Heart left ventricle (tissue), 16 donors: ENCODE measurements at regions not wholly inside any gene's neighbourhood (a gene's known extent, or its start where the extent isn't known, plus 50 kb on each side); places are given as distances from the start of the nearest gene placed in this dataset.

ENCODE experiments used
- ATAC-seq, 4 donors: fragments of 200-7000 bp; cut with Tn5 transposase; one replicate each; pipeline ENCODE4 v1.9.1; 2020 to 2022; ENCODE audit warnings: moderate library complexity in 4 of 4, mild to moderate bottlenecking in 3 of 4, moderate number of reproducible peaks in 1 of 4
- DNase-seq, 5 donors: peaks; one replicate each; pipeline ENCODE4 v3.0.0-alpha.2; 2020
- H3K27ac ChIP-seq, 12 donors: fragments of 200-600 bp; sonication (generic) in 4 of 12; one replicate each; pipeline versions ENCODE4 v1.5.0 to v1.8.0; 2016 to 2022; ENCODE audit warnings: mild to moderate bottlenecking in 2 of 12
- H3K27me3 ChIP-seq, 9 donors: fragments of 200-600 bp; sonication (generic) in 2 of 9; one replicate each; pipeline versions ENCODE4 v1.5.1 to v1.8.0; 2016 to 2022; ENCODE audit warnings: mild to moderate bottlenecking in 3 of 9
- H3K36me3 ChIP-seq, 9 donors: fragments of 200-600 bp; sonication (generic) in 2 of 9; one replicate each; pipeline versions ENCODE4 v1.5.0 to v1.8.0; 2018 to 2022; ENCODE audit warnings: mild to moderate bottlenecking in 2 of 9
- H3K4me1 ChIP-seq, 12 donors: fragments of 200-600 bp; sonication (generic) in 4 of 12; one replicate each; pipeline versions ENCODE4 v1.5.0 to v1.8.0; 2016 to 2022; ENCODE audit warnings: mild to moderate bottlenecking in 3 of 12
- H3K4me3 ChIP-seq, 12 donors: fragments of 200-600 bp; sonication (generic) in 4 of 12; one replicate each; pipeline versions ENCODE4 v1.5.0 to v1.8.0; 2017 to 2022; ENCODE audit warnings: mild to moderate bottlenecking in 9 of 12, moderate library complexity in 4 of 12
- H3K9me3 ChIP-seq, 12 donors: fragments of 200-600 bp; sonication (generic) in 4 of 12; one replicate each; pipeline versions ENCODE4 v1.5.0 to v1.8.0; 2016 to 2022; ENCODE audit warnings: mild to moderate bottlenecking in 1 of 12
- POLR2A ChIP-seq, 2 donors: fragments of 450-650 bp; IDR thresholded peaks; one replicate each; pipeline ENCODE4 v1.6.1; 2017; ENCODE audit warnings: antibody characterized with exemption in 2 of 2, mild to moderate bottlenecking in 2 of 2, moderate library complexity in 2 of 2
- WGBS, 4 donors: extraction: QIAGEN DNeasy Blood & Tissue Kit in 2 of 4; methylation state at CpG; one replicate each; pipeline versions ENCODE4 v1.1.5 to v1.1.7; 2013 to 2018; 5-methylcytosine and 5-hydroxymethylcytosine counted together
- intact Hi-C, 10 donors: fragments of 100-400 bp; cut with DNase I; formaldehyde crosslinking; loops; one replicate each; pipeline versions ENCODE4 v1.11.1 to v1.14.2; 2022
- TF ChIP-seq, protein P1 (sequence below), 12 donors: fragments of 200-600 bp; sonication (generic) in 4 of 12; IDR thresholded peaks; one replicate each; pipeline versions ENCODE4 v1.5.0 to v1.8.0; 2018 to 2022; ENCODE audit warnings: antibody characterized with exemption in 12 of 12, mild to moderate bottlenecking in 5 of 12
- donor health status: ischemic (EF 13 %, LVEDD 7.1; RV severe dilation, severe dysfunction).
- donor health status: healthy with polysubstance abuse.
- donor health status: DM: no; HTN: yes; CAD: no.
- donor health status: DM: no; HTN: no; CAD: no.
- donor health status: ischemic (EF 25% LVEDD 6.9; RV normal size, moderate dysfunction).
- donor health status: ischemic (EF 25% LVEDD 5.7; RV mildly dilated, moderate dysfunction).
- donor health status: healthy.
- donor health status: DM: yes; HTN: yes; CAD: no.
- donor health status: ischemic (EF 35%, LVEDD 5.7; RV mildly dilated, moderate dysfunction).
- donor health status: nonischemic (EF 11% LVEDD 7.7; RV severe dilation, severe dysfunction).
- donor health status: DM: yes; HTN: yes; CAD: no.
- donor health status: PGD.
- donor health status: ischemic (EF 29% LVEDD 5.4; RV normal size, mild dysfunction).
- donor health status: nonischemic (EF 23%, LVEDD 6.1; RV moderate dilation, normal function).

DNA sequence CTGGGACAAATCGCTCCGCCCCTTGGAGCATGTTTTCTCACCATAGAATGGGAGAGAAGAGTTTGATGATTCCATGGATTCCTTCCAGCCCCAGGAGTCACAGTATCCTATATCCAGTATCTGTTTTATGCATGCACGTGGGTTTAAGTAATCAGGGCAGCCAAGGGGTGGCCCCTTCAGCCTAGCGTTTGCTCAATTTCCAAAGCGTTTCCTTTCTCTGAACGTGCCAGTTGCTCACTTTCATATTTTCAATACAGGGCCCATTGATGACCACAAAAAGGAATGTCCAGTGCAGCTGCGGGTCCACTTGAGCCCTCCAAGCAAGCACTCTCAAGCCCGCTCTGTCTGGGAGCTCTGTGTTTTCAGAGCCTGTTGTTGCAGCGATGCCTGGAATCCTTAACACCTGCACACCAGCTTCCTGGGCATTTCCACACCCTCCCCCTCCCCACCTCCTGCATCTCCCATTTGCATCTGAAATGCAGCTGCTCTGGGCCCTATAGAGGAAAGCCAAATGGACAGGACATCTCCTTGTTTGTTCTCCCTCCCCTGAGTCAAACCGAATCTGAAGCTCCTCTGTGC is 164.3 kb upstream of the LPP start:
- DNase-seq (no peak), ATAC-seq (no peak)
- peaks cover 0 to 24% (median 4%) of the 10 kb centered on the region in 12 donors for H3K4me1 ChIP-seq
- H3K36me3 ChIP-seq = no peaks in the 10 kb centered on the region
- H3K4me3 ChIP-seq = no peak overlapping the region
- no peak for TF ChIP-seq POLR2A (IDR thresholded peaks at IDR 0.05)
- TF ChIP-seq, protein P1, sequence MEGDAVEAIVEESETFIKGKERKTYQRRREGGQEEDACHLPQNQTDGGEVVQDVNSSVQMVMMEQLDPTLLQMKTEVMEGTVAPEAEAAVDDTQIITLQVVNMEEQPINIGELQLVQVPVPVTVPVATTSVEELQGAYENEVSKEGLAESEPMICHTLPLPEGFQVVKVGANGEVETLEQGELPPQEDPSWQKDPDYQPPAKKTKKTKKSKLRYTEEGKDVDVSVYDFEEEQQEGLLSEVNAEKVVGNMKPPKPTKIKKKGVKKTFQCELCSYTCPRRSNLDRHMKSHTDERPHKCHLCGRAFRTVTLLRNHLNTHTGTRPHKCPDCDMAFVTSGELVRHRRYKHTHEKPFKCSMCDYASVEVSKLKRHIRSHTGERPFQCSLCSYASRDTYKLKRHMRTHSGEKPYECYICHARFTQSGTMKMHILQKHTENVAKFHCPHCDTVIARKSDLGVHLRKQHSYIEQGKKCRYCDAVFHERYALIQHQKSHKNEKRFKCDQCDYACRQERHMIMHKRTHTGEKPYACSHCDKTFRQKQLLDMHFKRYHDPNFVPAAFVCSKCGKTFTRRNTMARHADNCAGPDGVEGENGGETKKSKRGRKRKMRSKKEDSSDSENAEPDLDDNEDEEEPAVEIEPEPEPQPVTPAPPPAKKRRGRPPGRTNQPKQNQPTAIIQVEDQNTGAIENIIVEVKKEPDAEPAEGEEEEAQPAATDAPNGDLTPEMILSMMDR (IDR thresholded peaks at IDR 0.05) = no peak
- WGBS, 4 donors = 51 to 57% (median 56%) methylated on average over 10 of the region's 10 CpGs
- no peak overlapping the region for H3K27ac ChIP-seq
- no peaks in the 10 kb centered on the region for H3K27me3 ChIP-seq
- no peaks in the 10 kb centered on the region for H3K9me3 ChIP-seq
- intact Hi-C loops = loop anchor here in 1 of 10 donors (5.0 kb wide), 1 partner anchor 43 kb away; no protein-coding TSS in a partner anchor

DNA sequence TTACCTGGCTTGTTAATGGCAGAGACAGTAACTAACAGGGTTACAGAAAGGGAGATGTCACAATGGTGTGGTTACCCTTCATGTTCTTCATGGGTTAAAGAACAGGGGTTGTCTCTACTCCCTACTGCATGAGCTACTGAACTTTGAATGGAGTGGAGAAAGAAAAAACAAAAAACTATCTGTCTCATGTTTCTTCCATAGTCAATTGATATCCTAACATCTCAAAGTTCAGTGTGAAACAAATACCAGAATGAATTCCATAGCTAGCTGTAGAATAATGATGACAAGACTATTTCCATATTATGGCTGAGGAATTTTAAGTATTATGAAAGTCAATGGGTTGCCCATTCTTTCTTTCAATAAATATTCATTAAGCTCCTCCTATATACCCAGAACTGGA is 161.3 kb upstream of the LPP start:
- Histone ChIP-seq H3K9me3 (no peaks in the 10 kb centered on the region), H3K27me3 (no peaks in the 10 kb centered on the region), H3K4me1 (peaks cover 0 to 3% (median 0%) of the 10 kb centered on the region in 12 donors), H3K4me3 (no peak overlapping the region), H3K36me3 (no peaks in the 10 kb centered on the region), H3K27ac (no peak overlapping the region)
- TF ChIP-seq POLR2A (IDR thresholded peaks at IDR 0.05) = no peak
- TF ChIP-seq, protein P1 (IDR thresholded peaks at IDR 0.05) = no peak
- DNase-seq = no peak
- intact Hi-C loops = no loop called here
- no peak for ATAC-seq

DNA sequence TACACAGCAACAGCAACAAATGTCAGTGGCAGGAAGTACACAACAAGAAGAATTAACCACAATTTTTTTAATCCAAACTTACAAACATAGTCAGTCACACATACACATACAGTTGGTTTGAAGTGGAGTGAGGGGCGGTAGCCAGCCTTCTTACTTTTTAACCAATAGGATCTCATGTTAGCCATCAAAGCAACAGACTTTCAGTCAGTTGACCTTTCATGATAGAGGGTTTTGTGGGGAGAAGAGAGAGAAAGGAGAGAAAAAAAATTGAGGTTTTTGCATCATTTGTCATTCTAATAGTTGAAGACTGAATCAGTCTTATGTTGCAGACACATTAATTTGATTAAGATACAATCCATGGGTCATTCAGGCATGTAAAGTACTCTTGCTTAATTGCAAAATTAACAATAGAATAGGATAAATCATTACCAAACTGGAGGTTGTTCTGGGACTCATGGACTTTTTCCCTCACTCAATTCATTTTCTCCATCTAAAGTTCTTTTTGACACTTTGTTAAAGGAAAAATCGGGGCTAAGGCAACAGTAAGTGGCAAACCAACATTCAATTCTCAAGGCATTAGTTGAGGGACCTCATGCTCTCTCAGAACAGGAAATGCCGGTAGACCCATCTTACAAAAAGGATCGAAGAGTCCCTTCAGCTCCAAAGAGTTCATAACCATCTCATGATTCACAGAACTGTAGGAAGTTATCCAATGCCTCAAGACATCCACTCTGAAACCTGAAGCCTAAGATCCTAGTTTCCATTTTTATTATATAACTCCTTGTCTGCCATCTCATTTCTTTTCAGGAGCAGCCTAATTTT is 159.5 kb upstream of the LPP start:
- Histone ChIP-seq H3K9me3 (no peaks in the 10 kb centered on the region), H3K27ac (peak overlapping the region in 1 of 12 donors; percentile 15), H3K4me3 (no peak overlapping the region), H3K36me3 (no peaks in the 10 kb centered on the region), H3K4me1 (peaks cover 0 to 3% (median 0%) of the 10 kb centered on the region in 12 donors), H3K27me3 (no peaks in the 10 kb centered on the region)
- no peak for DNase-seq
- intact Hi-C loops = no loop called here
- no peak for ATAC-seq
- 83 to 94% (median 91%) methylated on average over 4 of the region's 4 CpGs for WGBS, 4 donors
- TF ChIP-seq POLR2A (IDR thresholded peaks at IDR 0.05) = no peak
- TF ChIP-seq, protein P1 (IDR thresholded peaks at IDR 0.05) = no peak

DNA sequence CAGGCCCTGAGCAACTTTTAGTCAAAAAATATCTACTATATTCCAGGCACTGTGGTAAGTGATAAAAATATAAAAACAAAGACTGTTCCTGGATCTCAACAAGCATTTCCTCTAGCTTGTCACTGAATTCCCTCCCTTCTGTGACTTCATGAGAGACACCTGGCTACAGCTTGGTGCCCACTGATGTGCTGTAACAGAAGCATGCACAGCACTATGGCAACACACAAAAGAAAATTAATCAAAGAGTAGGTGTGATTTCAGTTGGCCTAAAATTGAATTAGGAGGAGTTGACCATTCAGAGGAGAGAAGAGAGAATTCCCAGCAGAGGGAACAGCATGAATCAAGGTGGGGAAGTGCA is 158.9 kb upstream of the LPP start:
- Histone ChIP-seq H3K27ac (peak overlapping the region in 1 of 12 donors; percentile 15), H3K9me3 (no peaks in the 10 kb centered on the region), H3K4me3 (no peak overlapping the region), H3K27me3 (no peaks in the 10 kb centered on the region), H3K4me1 (peaks cover 0 to 9% (median 0%) of the 10 kb centered on the region in 12 donors), H3K36me3 (no peaks in the 10 kb centered on the region)
- intact Hi-C loops = no loop called here
- TF ChIP-seq, protein P1 (IDR thresholded peaks at IDR 0.05) = no peak
- TF ChIP-seq POLR2A (IDR thresholded peaks at IDR 0.05) = no peak
- ATAC-seq = no peak
- no peak for DNase-seq
